Chondrocyte (in vitro differentiated cells): ENCODE measurements at regions not wholly inside any gene's neighbourhood (a gene's known extent, or its start where the extent isn't known, plus 50 kb on each side); places are given as distances from the start of the nearest gene placed in this dataset.
"Not testable (repeated sequence)": the region's sequence is repeated elsewhere in the genome, so short reads cannot be mapped to it uniquely, and the experiment has no call there.

ENCODE experiments used
- DNase-seq: peaks from one replicate; pipeline ENCODE4 v3.0.0; 2021; ENCODE audit warnings: mixed read lengths, low spot score
- H3K27ac Mint-ChIP-seq: one replicate; pipeline ENCODE4 v1.8.0; 2021; ENCODE audit warnings: mild to moderate bottlenecking, moderate library complexity, mixed read lengths; ENCODE audit not compliant: unreplicated experiment
- H3K27me3 Mint-ChIP-seq: 2 replicates; pipeline ENCODE4 v1.8.0; 2021; ENCODE audit warnings: low read depth, mixed read lengths
- H3K36me3 Mint-ChIP-seq: 2 replicates; pipeline ENCODE4 v1.8.0; 2021; ENCODE audit warnings: low read depth, mixed read lengths
- H3K4me1 Mint-ChIP-seq: 2 replicates; pipeline ENCODE4 v1.8.0; 2021; ENCODE audit warnings: low read depth, mild to moderate bottlenecking, mixed read lengths
- H3K4me3 Mint-ChIP-seq: one replicate; pipeline ENCODE4 v1.8.0; 2021; ENCODE audit warnings: mild to moderate bottlenecking, moderate library complexity, mixed read lengths; ENCODE audit not compliant: unreplicated experiment
- H3K9me3 Mint-ChIP-seq: 2 replicates; pipeline ENCODE4 v1.8.0; 2021; ENCODE audit warnings: low read depth, mixed read lengths
- TF ChIP-seq, protein P1 (sequence below): fragments of 200-600 bp; sonication (generic); IDR thresholded peaks from 2 replicates; pipeline ENCODE4 v1.5.0; 2021; ENCODE audit warnings: antibody characterized with exemption, mild to moderate bottlenecking, moderate library complexity

DNA sequence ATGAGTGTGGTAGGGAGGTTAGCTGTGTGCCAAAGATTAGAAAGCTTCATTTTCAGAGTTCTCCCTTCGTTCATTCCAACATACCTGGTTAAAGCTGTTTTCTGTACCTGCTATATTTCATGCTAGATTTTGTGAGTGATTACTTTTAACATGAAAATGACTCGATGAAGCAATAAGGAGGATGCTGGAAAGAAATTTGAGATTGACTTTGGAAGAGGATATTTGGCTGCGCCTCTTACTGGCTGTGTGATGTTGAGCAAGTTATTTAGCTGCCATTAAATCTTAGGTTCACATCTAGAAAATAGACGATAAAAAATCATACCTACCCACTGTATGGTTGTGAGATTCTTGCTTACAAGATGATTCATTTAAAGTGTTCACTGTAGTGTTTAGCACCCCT is 288.7 kb downstream of the ZIC4 start:
- no peaks in the 10 kb centered on the region for H3K27me3 Mint-ChIP-seq
- peaks cover 20% of the 10 kb centered on the region for H3K4me1 Mint-ChIP-seq
- no peak overlapping the region for H3K27ac Mint-ChIP-seq
- H3K36me3 Mint-ChIP-seq: no peaks in the 10 kb centered on the region
- no peak for DNase-seq
- no peaks in the 10 kb centered on the region for H3K9me3 Mint-ChIP-seq
- TF ChIP-seq, protein P1, sequence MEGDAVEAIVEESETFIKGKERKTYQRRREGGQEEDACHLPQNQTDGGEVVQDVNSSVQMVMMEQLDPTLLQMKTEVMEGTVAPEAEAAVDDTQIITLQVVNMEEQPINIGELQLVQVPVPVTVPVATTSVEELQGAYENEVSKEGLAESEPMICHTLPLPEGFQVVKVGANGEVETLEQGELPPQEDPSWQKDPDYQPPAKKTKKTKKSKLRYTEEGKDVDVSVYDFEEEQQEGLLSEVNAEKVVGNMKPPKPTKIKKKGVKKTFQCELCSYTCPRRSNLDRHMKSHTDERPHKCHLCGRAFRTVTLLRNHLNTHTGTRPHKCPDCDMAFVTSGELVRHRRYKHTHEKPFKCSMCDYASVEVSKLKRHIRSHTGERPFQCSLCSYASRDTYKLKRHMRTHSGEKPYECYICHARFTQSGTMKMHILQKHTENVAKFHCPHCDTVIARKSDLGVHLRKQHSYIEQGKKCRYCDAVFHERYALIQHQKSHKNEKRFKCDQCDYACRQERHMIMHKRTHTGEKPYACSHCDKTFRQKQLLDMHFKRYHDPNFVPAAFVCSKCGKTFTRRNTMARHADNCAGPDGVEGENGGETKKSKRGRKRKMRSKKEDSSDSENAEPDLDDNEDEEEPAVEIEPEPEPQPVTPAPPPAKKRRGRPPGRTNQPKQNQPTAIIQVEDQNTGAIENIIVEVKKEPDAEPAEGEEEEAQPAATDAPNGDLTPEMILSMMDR: no peak
- no peak overlapping the region for H3K4me3 Mint-ChIP-seq

DNA sequence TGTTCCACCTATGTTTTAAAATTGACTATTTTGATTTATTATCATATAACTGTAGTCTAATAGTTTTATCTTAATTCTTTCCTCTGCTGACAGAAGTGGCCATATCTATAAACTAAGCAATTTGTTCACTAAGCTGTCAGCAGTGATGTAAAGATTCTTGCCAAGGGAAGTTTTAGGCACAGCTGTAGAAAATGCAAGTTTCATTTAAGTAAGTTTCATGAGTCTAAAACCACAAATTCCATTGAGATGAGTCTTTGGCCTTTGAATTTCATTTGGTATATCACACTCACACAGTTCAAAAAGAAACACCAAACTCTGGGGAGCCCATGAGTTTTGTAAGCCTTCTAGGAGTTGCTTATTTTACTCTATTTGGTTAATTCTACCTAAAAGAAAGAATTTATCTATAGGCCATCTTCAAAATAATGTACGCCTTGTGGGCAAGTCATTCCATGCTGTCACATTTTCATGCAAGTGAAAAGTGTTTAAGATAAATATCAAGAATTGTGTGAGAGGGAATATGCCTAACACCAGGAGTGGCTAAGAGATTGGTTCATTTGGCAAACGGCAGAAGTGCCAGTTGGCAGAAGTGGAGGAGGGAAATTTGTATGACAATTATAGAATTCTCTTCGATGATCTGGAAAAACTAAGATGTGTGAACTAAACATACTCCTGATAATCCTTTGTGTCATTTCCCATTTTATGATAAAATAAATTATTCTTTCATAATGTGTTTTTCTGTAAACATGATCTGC is 292.9 kb downstream of the ZIC4 start:
- Mint-ChIP-seq H3K36me3 (peaks cover 2% of the 10 kb centered on the region), H3K27ac (peak overlapping the region; percentile 89)

DNA sequence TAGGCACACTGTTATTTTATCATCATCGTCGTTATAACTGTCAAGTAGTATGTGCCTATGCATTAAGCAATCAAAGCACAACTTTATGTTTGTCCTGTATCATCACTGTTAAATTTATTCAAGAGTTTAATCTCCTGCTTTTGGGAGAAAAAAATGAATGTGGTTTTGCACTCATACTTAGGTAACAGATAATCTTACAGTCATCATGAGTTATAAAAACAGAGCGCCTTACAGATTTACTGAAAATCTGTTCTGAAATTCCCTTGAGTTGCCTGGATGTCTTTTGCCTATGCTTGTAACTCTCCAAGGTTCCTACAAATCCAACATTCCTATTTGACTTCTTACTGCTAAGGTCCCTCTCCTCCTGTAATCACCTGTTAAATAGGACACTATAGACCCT is 307.3 kb downstream of the ZIC4 start:
- no peak overlapping the region for H3K27ac Mint-ChIP-seq
- no peaks in the 10 kb centered on the region for H3K4me1 Mint-ChIP-seq
- TF ChIP-seq, protein P1: no peak
- peaks cover 16% of the 10 kb centered on the region for H3K9me3 Mint-ChIP-seq
- no peaks in the 10 kb centered on the region for H3K36me3 Mint-ChIP-seq
- DNase-seq: no peak
- H3K27me3 Mint-ChIP-seq: no peaks in the 10 kb centered on the region
- no peak overlapping the region for H3K4me3 Mint-ChIP-seq

More for the DNA sequence above, 292.9 kb downstream of the ZIC4 start:
- Mint-ChIP-seq H3K27me3 (no peaks in the 10 kb centered on the region), H3K9me3 (peaks cover 6% of the 10 kb centered on the region), H3K4me3 (no peak overlapping the region), H3K4me1 (peaks cover 12% of the 10 kb centered on the region)
- TF ChIP-seq, protein P1: no peak
- DNase-seq: no peak

DNA sequence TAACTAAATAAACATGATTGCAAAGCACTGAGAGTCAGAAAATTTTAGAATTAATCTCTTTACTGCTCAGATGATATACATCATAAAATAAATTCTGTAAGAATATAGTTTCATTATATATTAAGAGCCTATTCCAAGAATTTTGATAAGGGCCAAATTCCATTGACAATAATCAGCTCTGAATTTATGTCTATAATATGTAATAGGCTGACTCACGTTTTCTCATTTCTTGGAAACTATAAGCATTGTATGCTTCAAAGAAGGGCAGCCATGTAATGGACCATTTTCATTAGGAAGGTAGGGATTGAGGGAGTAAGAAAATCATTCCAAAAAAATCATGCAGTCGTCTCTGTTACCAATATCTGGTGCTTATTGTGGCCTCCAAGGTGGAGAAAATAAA is 315.9 kb downstream of the ZIC4 start:
- H3K27me3 Mint-ChIP-seq: no peaks in the 10 kb centered on the region
- H3K9me3 Mint-ChIP-seq: no peaks in the 10 kb centered on the region
- TF ChIP-seq, protein P1: no peak
- H3K4me1 Mint-ChIP-seq: no peaks in the 10 kb centered on the region
- DNase-seq: no peak
- H3K27ac Mint-ChIP-seq: no peak overlapping the region
- no peak overlapping the region for H3K4me3 Mint-ChIP-seq
- no peaks in the 10 kb centered on the region for H3K36me3 Mint-ChIP-seq

DNA sequence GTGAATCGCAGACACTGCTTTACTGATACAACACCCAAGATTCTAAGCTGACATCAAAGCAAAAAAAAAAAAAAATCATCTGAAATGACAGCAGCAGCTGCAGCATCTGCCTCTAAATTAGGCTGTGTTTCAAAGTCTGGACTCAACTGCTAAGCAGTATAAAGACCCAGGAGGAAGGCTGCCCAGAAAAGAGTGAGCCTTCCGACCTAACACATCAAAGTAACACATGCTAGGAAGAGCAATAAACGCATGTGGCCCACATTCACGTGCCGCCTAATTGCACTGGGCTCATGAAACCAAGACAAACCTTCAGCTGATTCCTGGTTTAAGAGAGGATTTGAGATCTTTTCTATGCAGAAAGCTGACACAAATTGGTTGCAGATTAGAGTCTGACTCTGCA is 317.1 kb downstream of the ZIC4 start:
- Mint-ChIP-seq H3K4me1 (no peaks in the 10 kb centered on the region), H3K27ac (no peak overlapping the region), H3K27me3 (no peaks in the 10 kb centered on the region), H3K4me3 (no peak overlapping the region), H3K9me3 (no peaks in the 10 kb centered on the region), H3K36me3 (no peaks in the 10 kb centered on the region)
- TF ChIP-seq, protein P1: no peak
- DNase-seq: no peak

DNA sequence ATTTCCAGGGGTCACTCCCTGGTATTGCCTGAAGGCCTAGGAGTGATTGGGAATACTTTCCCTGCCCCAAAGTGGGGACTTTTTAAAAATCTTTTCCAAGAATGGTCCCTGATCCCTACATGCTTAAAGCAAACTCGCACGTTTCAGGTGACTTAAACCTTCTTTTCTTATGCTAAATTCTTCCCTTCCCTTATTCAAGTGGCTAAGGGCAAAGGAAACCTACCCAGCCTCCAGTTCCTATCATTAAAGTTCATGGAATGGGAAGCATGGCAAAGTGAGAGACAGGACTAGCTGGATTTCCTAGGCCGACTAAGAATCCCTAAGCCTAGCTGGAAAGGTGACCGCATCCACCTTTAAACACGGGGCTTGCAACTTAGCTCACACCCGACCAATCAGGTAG is 346.8 kb downstream of the ZIC4 start:
- H3K9me3 Mint-ChIP-seq: peaks cover 18% of the 10 kb centered on the region
- H3K27me3 Mint-ChIP-seq, H3K27ac Mint-ChIP-seq, H3K4me1 Mint-ChIP-seq, DNase-seq, H3K4me3 Mint-ChIP-seq, H3K36me3 Mint-ChIP-seq: not testable (repeated sequence)
